HCT116 (cell line): ENCODE measurements at regions not wholly inside any gene's neighbourhood (a gene's known extent, or its start where the extent isn't known, plus 50 kb on each side); places are given as distances from the start of the nearest gene placed in this dataset.

Experiments used
- ATAC-seq: fragments of 200-7000 bp; cut with Tn5 transposase; 2 replicates; pipeline ENCODE4 v1.9.1; 2020; ENCODE audit warnings: mild to moderate bottlenecking, moderate library complexity
- BruUV-seq: library from RNA; stranded (reverse); fragments of 400-500 nt; replicated peaks from 2 replicates; lab custom pipeline; 2021; lab: Mats Ljungman, UMichigan
- CTCF ChIA-PET: fragments of 300-600 bp; sonication (Branson Sonifier 250); formaldehyde crosslinking; loops from one replicate; lab custom pipeline; 2021; ENCODE audit warnings: antibody characterized with exemption; lab: Charles Lee
- POLR2A ChIA-PET: fragments of 300-600, 350-600 bp; sonication (Branson Sonifier 250); formaldehyde crosslinking; loops from one replicate; lab custom pipeline; 2021; ENCODE audit warnings: antibody characterized with exemption; lab: Charles Lee
- RAD21 ChIA-PET, 2 experiments: fragments of 300-600 bp; sonication (Branson Sonifier 250); formaldehyde crosslinking; loops; one replicate each; lab custom pipeline; 2023; ENCODE audit warnings: low total read pairs in 2 of 2; ENCODE audit not compliant: uncharacterized antibody in 2 of 2, unreplicated experiment in 2 of 2, low non-redundant PET in 1 of 2; lab: Charles Lee
- DNase-seq: peaks from one replicate; pipeline ENCODE4 v3.0.0-alpha.2; 2010; ENCODE audit warnings: low read depth, low spot score
- H2AFZ ChIP-seq: fragments of 200-600 bp; shearing (Covaris generic), sonication (generic); 2 replicates; pipeline ENCODE4 v1.6.1; 2017; ENCODE audit warnings: low read depth, mixed run types, mixed read lengths, antibody characterized with exemption, low read length; ENCODE audit not compliant: poor library complexity, severe bottlenecking
- H3K27ac ChIP-seq: 2 replicates; pipeline ENCODE4 v1.5.1; 2012; ENCODE audit warnings: low read depth, low read length
- H3K27me3 ChIP-seq: fragments of 200-600 bp; sonication (generic); 2 replicates; pipeline ENCODE4 v1.6.1; 2016; ENCODE audit warnings: mixed run types, low read length, mixed read lengths; ENCODE audit not compliant: insufficient read depth
- H3K36me3 ChIP-seq, 2 experiments: fragments of 200-500 bp in 1 of 2; fragments of 200-600 bp in 1 of 2; sonication (Bioruptor generic) in 1 of 2; sonication (generic) in 1 of 2; 2 replicates each; pipeline versions ENCODE4 v1.5.1 to v1.6.1; 2014 to 2016; ENCODE audit warnings: low read length in 2 of 2, inconsistent platforms in 1 of 2, mixed read lengths in 1 of 2, mixed run types in 1 of 2; ENCODE audit not compliant: insufficient read depth in 2 of 2, control insufficient read depth in 1 of 2
- H3K4me1 ChIP-seq, 2 experiments: fragments of 200-600 bp in 1 of 2; sonication (generic) in 1 of 2; 2 replicates each; pipeline versions ENCODE4 v1.5.1 to v1.6.1; 2012 to 2017; ENCODE audit warnings: low read length in 2 of 2, inconsistent platforms in 1 of 2, mild to moderate bottlenecking in 1 of 2, mixed read lengths in 1 of 2, mixed run types in 1 of 2, moderate library complexity in 1 of 2; ENCODE audit not compliant: insufficient read depth in 2 of 2, control insufficient read depth in 1 of 2
- H3K4me2 ChIP-seq: fragments of 200-600 bp; sonication (generic); 2 replicates; pipeline ENCODE4 v1.6.1; 2017; ENCODE audit warnings: mixed run types, low read length, mixed read lengths
- H3K4me3 ChIP-seq, 2 experiments: fragments of 200-600 bp in 1 of 2; sonication (generic) in 1 of 2; replicated peaks in 1 of 2; 2 replicates each; pipeline ENCODE4 v1.5.1; 2011 to 2016; ENCODE audit warnings: low read length in 2 of 2, control low read depth in 1 of 2, low read depth in 1 of 2, mild to moderate bottlenecking in 1 of 2, mixed read lengths in 1 of 2, mixed run types in 1 of 2
- H3K79me2 ChIP-seq: fragments of 200-600 bp; sonication (generic); 2 replicates; pipeline ENCODE4 v1.6.1; 2017; ENCODE audit warnings: mild to moderate bottlenecking, mixed run types, low read length, moderate library complexity, mixed read lengths; ENCODE audit not compliant: insufficient read depth
- H3K9ac ChIP-seq: fragments of 200-600 bp; sonication (generic); 2 replicates; pipeline ENCODE4 v1.6.1; 2016; ENCODE audit warnings: low read length, mixed read lengths
- H3K9me2 ChIP-seq: fragments of 200-600 bp; sonication (generic), shearing (Covaris generic); 2 replicates; pipeline ENCODE4 v1.6.1; 2017; ENCODE audit warnings: mixed run types, mild to moderate bottlenecking, moderate library complexity; ENCODE audit not compliant: insufficient read depth
- H3K9me3 ChIP-seq, 2 experiments: fragments of 200-500 bp in 1 of 2; fragments of 200-600 bp in 1 of 2; sonication (Bioruptor generic) in 1 of 2; sonication (generic) in 1 of 2; 2 replicates each; pipeline ENCODE4 v1.6.1; 2014 to 2017; ENCODE audit warnings: low read length in 2 of 2, mixed read lengths in 2 of 2, inconsistent platforms in 1 of 2, low read depth in 1 of 2, mild to moderate bottlenecking in 1 of 2, mixed run types in 1 of 2, moderate library complexity in 1 of 2; ENCODE audit not compliant: control insufficient read depth in 1 of 2, insufficient read depth in 1 of 2
- H4K20me1 ChIP-seq: fragments of 200-600 bp; sonication (generic), shearing (Covaris generic); 2 replicates; pipeline ENCODE4 v1.6.1; 2017; ENCODE audit warnings: mixed run types, mild to moderate bottlenecking, moderate library complexity; ENCODE audit not compliant: insufficient read depth
- CBX3 ChIP-seq: IDR thresholded peaks from 2 replicates; pipeline ENCODE4 v1.6.1; 2012; ENCODE audit warnings: low read depth
- CEBPB ChIP-seq: IDR thresholded peaks from 2 replicates; pipeline ENCODE4 v1.6.1; 2012; ENCODE audit warnings: low read depth
- CTCF ChIP-seq, 3 experiments: fragments of 200-600 bp in 1 of 3; sonication (generic) in 1 of 3; IDR thresholded peaks in 2 of 3; conservative IDR thresholded peaks in 1 of 3; 2 replicates each; pipeline ENCODE4 v1.5.1; 2012 to 2017; ENCODE audit warnings: low read depth in 2 of 3, low read length in 2 of 3, antibody characterized with exemption in 1 of 3, borderline replicate concordance in 1 of 3, control low read depth in 1 of 3, mild to moderate bottlenecking in 1 of 3, mixed read lengths in 1 of 3, mixed run types in 1 of 3, moderate library complexity in 1 of 3; ENCODE audit not compliant: insufficient read depth in 1 of 3
- EGR1 ChIP-seq: IDR thresholded peaks from 2 replicates; pipeline ENCODE4 v1.6.1; 2012; ENCODE audit warnings: low read depth
- ELF1 ChIP-seq: IDR thresholded peaks from 2 replicates; pipeline ENCODE4 v1.6.1; 2012; ENCODE audit warnings: low read depth, borderline replicate concordance
- EZH2phosphoT487 ChIP-seq: fragments of 200-600 bp; IDR thresholded peaks from 2 replicates; pipeline ENCODE4 v1.6.1; 2018; ENCODE audit warnings: antibody characterized with exemption, borderline replicate concordance
- FOSL1 ChIP-seq: IDR thresholded peaks from 2 replicates; pipeline ENCODE4 v1.6.1; 2012; ENCODE audit warnings: low read depth
- JUND ChIP-seq: IDR thresholded peaks from 2 replicates; pipeline ENCODE4 v1.6.1; 2012
- POLR2A ChIP-seq: IDR thresholded peaks from 2 replicates; pipeline ENCODE4 v1.7.0; 2011; ENCODE audit warnings: borderline replicate concordance; ENCODE audit not compliant: insufficient read depth, insufficient read length; ENCODE audit errors: extremely low read depth
- POLR2AphosphoS5 ChIP-seq: IDR thresholded peaks from 2 replicates; pipeline ENCODE4 v1.6.1; 2011; ENCODE audit warnings: mild to moderate bottlenecking, low read depth, low read length, moderate library complexity
- REST ChIP-seq: IDR thresholded peaks from 2 replicates; pipeline ENCODE4 v1.6.1; 2012; ENCODE audit warnings: low read depth
- SIN3A ChIP-seq: IDR thresholded peaks from 2 replicates; pipeline ENCODE4 v1.6.1; 2012; ENCODE audit warnings: low read depth
- SRF ChIP-seq: IDR thresholded peaks from 2 replicates; pipeline ENCODE4 v1.6.1; 2012; ENCODE audit warnings: low read depth
- TCF7L2 ChIP-seq: IDR thresholded peaks from 2 replicates; pipeline ENCODE4 v1.7.0; 2011; ENCODE audit warnings: borderline replicate concordance, inconsistent platforms; ENCODE audit not compliant: insufficient read depth, insufficient read length; ENCODE audit errors: extremely low read depth
- ZBTB33 ChIP-seq: IDR thresholded peaks from 2 replicates; pipeline ENCODE4 v1.6.1; 2011; ENCODE audit warnings: mild to moderate bottlenecking, low read length, moderate library complexity; ENCODE audit not compliant: insufficient replicate concordance; ENCODE audit errors: extremely low read depth
- ZFX ChIP-seq: fragments of 450-650 bp; IDR thresholded peaks from 2 replicates; pipeline ENCODE4 v1.6.1; 2017
- ZNF274 ChIP-seq: fragments of 200-500 bp; sonication (Bioruptor generic); IDR thresholded peaks from 2 replicates; pipeline ENCODE4 v1.6.1; 2014; ENCODE audit warnings: mild to moderate bottlenecking, low read depth, low read length, inconsistent platforms
- intact Hi-C: fragments of 100-400 bp; cut with micrococcal nuclease; formaldehyde crosslinking; loops from 2 replicates; pipeline ENCODE4 v1.10.0; 2022

GRCh38 chr18:30386624-30387023 is 655.9 kb downstream of the DSC3 start:
- Histone ChIP-seq H3K36me3 (no peaks in the 10 kb centered on the region), H4K20me1 (no peaks in the 10 kb centered on the region), H3K4me3 (no peak overlapping the region), H3K79me2 (no peaks in the 10 kb centered on the region), H3K9ac (no peak overlapping the region), H3K9me2 (no peaks in the 10 kb centered on the region), H2AFZ (no peak overlapping the region), H3K9me3 (no peaks in the 10 kb centered on the region; a peak in 1 of 4 replicates), H3K27ac (no peak overlapping the region), H3K4me1 (no peaks in the 10 kb centered on the region), H3K27me3 (no peaks in the 10 kb centered on the region), H3K4me2 (no peak overlapping the region)
- CTCF ChIA-PET = interaction anchor here (1.1 kb wide), 1 partner anchor 10 kb away, joined by 3 read pairs; no protein-coding TSS in a partner anchor
- intact Hi-C loops = no loop called here
- no peak for DNase-seq
- no peak for ATAC-seq
- RAD21 ChIA-PET = no interaction called here
- POLR2A ChIA-PET = no interaction called here
- no TSS peak for BruUV-seq
- TF ChIP-seq SRF (no peak), ZFX (no peak), POLR2AphosphoS5 (no peak), ZBTB33 (no peak), JUND (no peak), SIN3A (no peak), EGR1 (no peak), CEBPB (no peak), ELF1 (no peak), CBX3 (no peak), CTCF (IDR thresholded peaks at IDR 0.05 in 2 of 3, conservative IDR thresholded peaks at IDR 0.05 in 1 of 3; ENCODE audit: borderline replicate concordance in 1 of 3, insufficient read depth in 1 of 3, low read depth in 2 of 3, low read length in 2 of 3) (no peak), POLR2A (no peak), TCF7L2 (no peak), FOSL1 (no peak), ZNF274 (no peak), EZH2phosphoT487 (no peak), REST (no peak)
- TF ChIP-seq, all 23 proteins: peak for 0
